Gastrocnemius medialis (tissue), 4 donors: ENCODE measurements at regions not wholly inside any gene's neighbourhood (a gene's known extent, or its start where the extent isn't known, plus 50 kb on each side); places are given as distances from the start of the nearest gene placed in this dataset.
A peak's percentile ranks its signal among the peaks of the same experiment; 100 is the strongest.
"Not testable (repeated sequence)": the region's sequence is repeated elsewhere in the genome, so short reads cannot be mapped to it uniquely, and the experiment has no call there.

Experiments
- ATAC-seq, 2 donors: fragments of 150-250 bp; one replicate each; pipeline ENCODE4 v1.9.1; 2016
- DNase-seq, 2 donors: peaks; one replicate each; pipeline ENCODE4 v3.0.0-alpha.2; 2019
- H3K27ac ChIP-seq, 4 donors: fragments of 200-600 bp; sonication (generic); 1 replicate in 1 of 4; 2 replicates in 3 of 4; pipeline ENCODE4 v1.5.1; 2016 to 2018; ENCODE audit warnings: mild to moderate bottlenecking in 2 of 4, moderate library complexity in 1 of 4
- H3K27me3 ChIP-seq, 3 donors: fragments of 200-600 bp; sonication (generic) in 2 of 3; 1 replicate in 1 of 3; 2 replicates in 2 of 3; pipeline versions ENCODE4 v1.5.1 to v1.6.0; 2016 to 2019; ENCODE audit warnings: mild to moderate bottlenecking in 1 of 3, moderate library complexity in 1 of 3
- H3K36me3 ChIP-seq, 2 donors: fragments of 200-600 bp; sonication (generic) in 1 of 2; one replicate each; pipeline ENCODE4 v1.5.1; 2017 to 2018
- H3K4me1 ChIP-seq, 2 donors: fragments of 200-600 bp; sonication (generic) in 1 of 2; one replicate each; pipeline ENCODE4 v1.5.1; 2016 to 2017; ENCODE audit warnings: mild to moderate bottlenecking in 2 of 2
- H3K4me3 ChIP-seq, 4 donors: fragments of 200-600 bp; sonication (generic) in 3 of 4; 1 replicate in 1 of 4; 2 replicates in 3 of 4; pipeline ENCODE4 v1.5.1; 2016 to 2019; ENCODE audit warnings: mild to moderate bottlenecking in 2 of 4
- H3K9me3 ChIP-seq, 3 donors: fragments of 200-600 bp; sonication (generic) in 2 of 3; 1 replicate in 1 of 3; 2 replicates in 2 of 3; pipeline ENCODE4 v1.5.1; 2016 to 2019
- CTCF ChIP-seq, 5 experiments: fragments of 450-650 bp in 3 of 5; fragments of 200-600 bp in 2 of 5; sonication (generic) in 2 of 5; IDR thresholded peaks in 4 of 5; conservative IDR thresholded peaks in 1 of 5; 1 replicate in 4 of 5; 2 replicates in 1 of 5; pipeline ENCODE4 v1.5.1; 2016 to 2019; ENCODE audit warnings: antibody characterized with exemption in 5 of 5, mild to moderate bottlenecking in 3 of 5, moderate library complexity in 3 of 5
- in situ Hi-C, 4 donors: fragments of 200-750 bp; cut with MboI; loops; one replicate each; pipeline versions ENCODE4 v1.15.0 to v1.8.0; 2017; ENCODE audit warnings: low sequenced_read_pairs in 4 of 4
- intact Hi-C: fragments of 100-400 bp; cut with DNase I; formaldehyde crosslinking; loops from one replicate; pipeline ENCODE4 v1.15.1; 2023; ENCODE audit warnings: low total_unique reads

- DNase-seq, ATAC-seq, H3K36me3 ChIP-seq, H3K27ac ChIP-seq, H3K4me1 ChIP-seq, intact Hi-C loops, H3K27me3 ChIP-seq, in situ Hi-C loops, H3K9me3 ChIP-seq, H3K4me3 ChIP-seq: not testable (repeated sequence)
Observed at GRCh38 chr4:8972635-8973034, 101.0 kb upstream of the HMX1 start.

GRCh38 chr4:8965896-8966295 lies 94.3 kb upstream of the HMX1 start:
- H3K27ac ChIP-seq, in situ Hi-C loops, ATAC-seq, DNase-seq, H3K36me3 ChIP-seq, H3K4me3 ChIP-seq, intact Hi-C loops, H3K9me3 ChIP-seq, H3K4me1 ChIP-seq: not testable (repeated sequence)
- peaks cover 4 to 13% (median 7%) of the 10 kb centered on the region in 3 donors for H3K27me3 ChIP-seq

GRCh38 chr4:8964201-8964788 lies 92.7 kb upstream of the HMX1 start:
- ATAC-seq, H3K27ac ChIP-seq, H3K4me3 ChIP-seq, intact Hi-C loops, in situ Hi-C loops, H3K36me3 ChIP-seq, H3K9me3 ChIP-seq, H3K4me1 ChIP-seq, DNase-seq: not testable (repeated sequence)
- H3K27me3 ChIP-seq: peaks cover 4 to 13% (median 7%) of the 10 kb centered on the region in 3 donors

GRCh38 chr4:8963533-8963932 lies 91.9 kb upstream of the HMX1 start:
- H3K27ac ChIP-seq, H3K9me3 ChIP-seq, intact Hi-C loops, H3K4me3 ChIP-seq, H3K36me3 ChIP-seq, DNase-seq, ATAC-seq, in situ Hi-C loops, H3K4me1 ChIP-seq: not testable (repeated sequence)
- peaks cover 7 to 13% (median 9%) of the 10 kb centered on the region in 3 donors for H3K27me3 ChIP-seq

GRCh38 chr4:8961343-8961742 lies 89.7 kb upstream of the HMX1 start:
- H3K36me3 ChIP-seq, DNase-seq, H3K4me1 ChIP-seq, intact Hi-C loops, H3K4me3 ChIP-seq, ATAC-seq, in situ Hi-C loops, H3K9me3 ChIP-seq, H3K27ac ChIP-seq: not testable (repeated sequence)
- peaks cover 7 to 13% (median 13%) of the 10 kb centered on the region in 3 donors for H3K27me3 ChIP-seq
- TF ChIP-seq CTCF (IDR thresholded peaks at IDR 0.05 in 4 of 5, conservative IDR thresholded peaks at IDR 0.05 in 1 of 5): peak in 1 of 5 experiments; percentile 9

- H3K27ac ChIP-seq, intact Hi-C loops, DNase-seq, in situ Hi-C loops, ATAC-seq, H3K36me3 ChIP-seq, H3K4me1 ChIP-seq, H3K9me3 ChIP-seq, H3K4me3 ChIP-seq: not testable (repeated sequence)
- peaks cover 6 to 13% (median 9%) of the 10 kb centered on the region in 3 donors for H3K27me3 ChIP-seq
Observed at GRCh38 chr4:8959471-8959870, 87.8 kb upstream of the HMX1 start.

GRCh38 chr4:8954001-8954400 lies 82.4 kb upstream of the HMX1 start:
- DNase-seq, H3K36me3 ChIP-seq, H3K27me3 ChIP-seq, in situ Hi-C loops, ATAC-seq, H3K4me3 ChIP-seq, H3K4me1 ChIP-seq, H3K9me3 ChIP-seq, intact Hi-C loops, H3K27ac ChIP-seq: not testable (repeated sequence)

- H3K27me3 ChIP-seq, H3K27ac ChIP-seq, intact Hi-C loops, H3K9me3 ChIP-seq, H3K4me1 ChIP-seq, DNase-seq, ATAC-seq, H3K36me3 ChIP-seq, in situ Hi-C loops, H3K4me3 ChIP-seq: not testable (repeated sequence)
Observed at GRCh38 chr4:8952791-8953190, 81.2 kb upstream of the HMX1 start.

GRCh38 chr4:8952109-8952508 lies 80.5 kb upstream of the HMX1 start:
- in situ Hi-C loops, DNase-seq, H3K9me3 ChIP-seq, H3K27me3 ChIP-seq, H3K4me1 ChIP-seq, H3K4me3 ChIP-seq, H3K27ac ChIP-seq, ATAC-seq, intact Hi-C loops, H3K36me3 ChIP-seq: not testable (repeated sequence)

GRCh38 chr4:8945506-8945905 lies 73.9 kb upstream of the HMX1 start:
- H3K4me3 ChIP-seq, ATAC-seq, H3K9me3 ChIP-seq, H3K27ac ChIP-seq, in situ Hi-C loops, H3K36me3 ChIP-seq, H3K27me3 ChIP-seq, H3K4me1 ChIP-seq, DNase-seq, intact Hi-C loops: not testable (repeated sequence)

GRCh38 chr4:8943367-8943766 lies 71.7 kb upstream of the HMX1 start:
- H3K9me3 ChIP-seq, ATAC-seq, H3K4me1 ChIP-seq, intact Hi-C loops, in situ Hi-C loops, H3K36me3 ChIP-seq, DNase-seq, H3K27ac ChIP-seq, H3K27me3 ChIP-seq, H3K4me3 ChIP-seq: not testable (repeated sequence)
